ENCODE measurements at regions not wholly inside any gene's neighbourhood (a gene's known extent, or its start where the extent isn't known, plus 50 kb on each side); places are given as distances from the start of the nearest gene placed in this dataset.

DNA sequence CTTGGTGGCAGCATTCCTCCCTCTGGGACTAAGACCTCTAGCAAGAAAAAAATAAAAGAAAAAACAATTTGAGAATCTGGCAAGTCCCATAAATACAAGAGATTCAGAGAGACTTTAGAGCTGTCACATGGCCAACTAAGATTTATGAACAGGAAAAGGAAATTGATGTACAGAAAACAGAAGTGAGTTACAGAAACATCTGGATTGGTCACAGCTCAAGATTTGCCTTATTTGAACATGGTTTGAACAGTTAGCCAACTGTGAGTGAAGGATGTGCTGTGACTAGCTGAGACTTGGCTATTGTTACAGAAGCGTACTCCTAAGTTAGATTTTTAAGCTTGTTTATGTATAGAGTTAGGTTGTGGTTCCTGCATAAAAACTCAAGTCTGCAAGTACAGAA, 340.2 kb downstream of the SLCO4C1 start:
- no peak for TF ChIP-seq CTCF (IDR thresholded peaks at IDR 0.05)
- peaks cover 33% of the 10 kb centered on the region for H3K9me3 Mint-ChIP-seq
- H3K27ac Mint-ChIP-seq = no peak overlapping the region
- H3K4me3 Mint-ChIP-seq = no peak overlapping the region
- no peak for DNase-seq
- H3K36me3 Mint-ChIP-seq (ENCODE audit: low read depth) = no peaks in the 10 kb centered on the region
- H3K27me3 Mint-ChIP-seq (ENCODE audit: insufficient read depth) = no peaks in the 10 kb centered on the region
- no peaks in the 10 kb centered on the region for H3K4me1 Mint-ChIP-seq (ENCODE audit: low read depth)

GRCh38 chr5:101950019-101950418, 346.1 kb downstream of the SLCO4C1 start:
- H3K9me3 Mint-ChIP-seq = peaks cover 26% of the 10 kb centered on the region
- no peak for DNase-seq
- no peak overlapping the region for H3K4me3 Mint-ChIP-seq
- H3K27ac Mint-ChIP-seq = no peak overlapping the region
- TF ChIP-seq CTCF (IDR thresholded peaks at IDR 0.05) = no peak
- no peaks in the 10 kb centered on the region for H3K4me1 Mint-ChIP-seq (ENCODE audit: low read depth)
- H3K36me3 Mint-ChIP-seq (ENCODE audit: low read depth) = no peaks in the 10 kb centered on the region
- H3K27me3 Mint-ChIP-seq (ENCODE audit: insufficient read depth) = no peaks in the 10 kb centered on the region

- no peak for DNase-seq
- H3K27ac Mint-ChIP-seq = no peak overlapping the region
- H3K9me3 Mint-ChIP-seq = peaks cover 30% of the 10 kb centered on the region
- no peak overlapping the region for H3K4me3 Mint-ChIP-seq
- TF ChIP-seq CTCF (IDR thresholded peaks at IDR 0.05) = no peak
- H3K4me1 Mint-ChIP-seq (ENCODE audit: low read depth) = no peaks in the 10 kb centered on the region
- no peaks in the 10 kb centered on the region for H3K27me3 Mint-ChIP-seq (ENCODE audit: insufficient read depth)
- no peaks in the 10 kb centered on the region for H3K36me3 Mint-ChIP-seq (ENCODE audit: low read depth)
Observed at GRCh38 chr5:101948615-101949014, 347.5 kb downstream of the SLCO4C1 start.

GRCh38 chr5:101943784-101944183, 352.3 kb downstream of the SLCO4C1 start:
- Mint-ChIP-seq H3K27me3 (ENCODE audit: insufficient read depth) (no peaks in the 10 kb centered on the region; the same call in 1 of the 2 replicates), H3K27ac (no peak overlapping the region), H3K9me3 (peaks cover 50% of the 10 kb centered on the region), H3K36me3 (ENCODE audit: low read depth) (no peaks in the 10 kb centered on the region), H3K4me3 (no peak overlapping the region), H3K4me1 (ENCODE audit: low read depth) (no peaks in the 10 kb centered on the region)
- TF ChIP-seq CTCF (IDR thresholded peaks at IDR 0.05) = no peak
- no peak for DNase-seq

GRCh38 chr5:101942321-101942882, 353.7 kb downstream of the SLCO4C1 start:
- no peaks in the 10 kb centered on the region for H3K36me3 Mint-ChIP-seq (ENCODE audit: low read depth)
- H3K27me3 Mint-ChIP-seq (ENCODE audit: insufficient read depth) = no peaks in the 10 kb centered on the region; the same call in 1 of the 2 replicates
- no peak for DNase-seq
- TF ChIP-seq CTCF (IDR thresholded peaks at IDR 0.05) = no peak
- peaks cover 61% of the 10 kb centered on the region for H3K9me3 Mint-ChIP-seq
- no peaks in the 10 kb centered on the region for H3K4me1 Mint-ChIP-seq (ENCODE audit: low read depth)
- no peak overlapping the region for H3K4me3 Mint-ChIP-seq
- no peak overlapping the region for H3K27ac Mint-ChIP-seq

GRCh38 chr5:101937041-101937440, 359.0 kb downstream of the SLCO4C1 start:
- H3K27me3 Mint-ChIP-seq (ENCODE audit: insufficient read depth) = no peaks in the 10 kb centered on the region; the same call in 1 of the 2 replicates
- H3K36me3 Mint-ChIP-seq (ENCODE audit: low read depth) = no peaks in the 10 kb centered on the region
- H3K9me3 Mint-ChIP-seq = peaks cover 52% of the 10 kb centered on the region
- no peak overlapping the region for H3K4me3 Mint-ChIP-seq
- H3K4me1 Mint-ChIP-seq (ENCODE audit: low read depth) = no peaks in the 10 kb centered on the region
- no peak for DNase-seq
- no peak for TF ChIP-seq CTCF (IDR thresholded peaks at IDR 0.05)
- H3K27ac Mint-ChIP-seq = no peak overlapping the region
